Esophagus squamous epithelium (tissue), 4 donors: ENCODE measurements at regions not wholly inside any gene's neighbourhood (a gene's known extent, or its start where the extent isn't known, plus 50 kb on each side); places are given as distances from the start of the nearest gene placed in this dataset.

Experiments
- POLR2A ChIP-seq, 4 donors: fragments of 450-650 bp; IDR thresholded peaks; one replicate each; pipeline ENCODE4 v1.6.1; 2017; ENCODE audit warnings: antibody characterized with exemption in 4 of 4, mild to moderate bottlenecking in 4 of 4, moderate library complexity in 3 of 4
- TF ChIP-seq, protein P1 (sequence below), 6 experiments: fragments of 450-650 bp in 4 of 6; fragments of 200-600 bp in 2 of 6; sonication (generic) in 2 of 6; IDR thresholded peaks; one replicate each; pipeline ENCODE4 v1.5.1; 2016 to 2019; ENCODE audit warnings: antibody characterized with exemption in 6 of 6, mild to moderate bottlenecking in 4 of 6, moderate library complexity in 4 of 6

DNA sequence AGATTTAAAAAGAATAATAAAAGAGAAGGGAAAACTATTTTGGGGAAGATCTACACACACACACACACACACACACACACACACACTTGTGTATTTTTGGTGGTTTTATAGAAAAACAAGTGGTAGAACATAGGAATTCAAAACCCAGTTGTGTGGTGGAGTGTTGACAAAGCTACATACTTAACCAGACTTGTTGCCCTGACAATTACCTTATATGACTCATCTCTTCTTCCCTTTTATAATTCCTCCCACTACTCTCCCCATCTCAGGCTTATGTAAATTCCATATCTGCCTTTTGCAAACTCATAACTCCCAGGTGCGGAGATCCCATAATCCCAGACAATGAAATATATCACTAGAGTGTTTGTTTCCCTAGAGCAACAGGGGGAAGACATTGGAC, 873.7 kb downstream of the NXPH1 start:
- TF ChIP-seq, protein P1, sequence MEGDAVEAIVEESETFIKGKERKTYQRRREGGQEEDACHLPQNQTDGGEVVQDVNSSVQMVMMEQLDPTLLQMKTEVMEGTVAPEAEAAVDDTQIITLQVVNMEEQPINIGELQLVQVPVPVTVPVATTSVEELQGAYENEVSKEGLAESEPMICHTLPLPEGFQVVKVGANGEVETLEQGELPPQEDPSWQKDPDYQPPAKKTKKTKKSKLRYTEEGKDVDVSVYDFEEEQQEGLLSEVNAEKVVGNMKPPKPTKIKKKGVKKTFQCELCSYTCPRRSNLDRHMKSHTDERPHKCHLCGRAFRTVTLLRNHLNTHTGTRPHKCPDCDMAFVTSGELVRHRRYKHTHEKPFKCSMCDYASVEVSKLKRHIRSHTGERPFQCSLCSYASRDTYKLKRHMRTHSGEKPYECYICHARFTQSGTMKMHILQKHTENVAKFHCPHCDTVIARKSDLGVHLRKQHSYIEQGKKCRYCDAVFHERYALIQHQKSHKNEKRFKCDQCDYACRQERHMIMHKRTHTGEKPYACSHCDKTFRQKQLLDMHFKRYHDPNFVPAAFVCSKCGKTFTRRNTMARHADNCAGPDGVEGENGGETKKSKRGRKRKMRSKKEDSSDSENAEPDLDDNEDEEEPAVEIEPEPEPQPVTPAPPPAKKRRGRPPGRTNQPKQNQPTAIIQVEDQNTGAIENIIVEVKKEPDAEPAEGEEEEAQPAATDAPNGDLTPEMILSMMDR (IDR thresholded peaks at IDR 0.05) = no peak
- TF ChIP-seq POLR2A (IDR thresholded peaks at IDR 0.05) = no peak
